ENCODE measurements at regions not wholly inside any gene's neighbourhood (a gene's known extent, or its start where the extent isn't known, plus 50 kb on each side); places are given as distances from the start of the nearest gene placed in this dataset.

DNA sequence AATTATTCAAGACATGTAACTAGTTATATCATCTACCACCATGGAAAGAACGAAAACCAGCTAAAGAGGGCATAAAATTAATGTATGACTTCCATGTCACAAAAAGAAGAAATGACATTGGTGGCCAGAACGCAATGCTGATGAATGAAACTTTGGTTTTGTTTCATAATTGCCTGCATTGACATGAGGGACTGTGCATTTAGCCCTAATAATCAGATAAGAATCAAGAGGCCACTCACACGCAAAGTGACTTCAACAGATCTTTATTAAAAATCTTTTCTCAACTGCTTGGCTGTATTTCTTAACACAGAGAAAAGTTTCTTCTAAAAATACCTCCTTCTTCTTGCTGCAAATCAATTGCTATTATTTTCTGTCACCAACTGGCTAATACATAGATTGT lies 184.7 kb upstream of the RUNX1 start:
- H3K27me3 ChIP-seq (replicated peaks; ENCODE audit: insufficient read depth): no peaks in the 10 kb centered on the region
- no peaks in the 10 kb centered on the region for H4K20me1 ChIP-seq (ENCODE audit: insufficient read depth)
- peaks cover 12% of the 10 kb centered on the region for H3K4me1 ChIP-seq (ENCODE audit: insufficient read depth)
- in situ Hi-C loops (cut with MboI): no loop called here
- TF ChIP-seq EZH2 (IDR thresholded peaks at IDR 0.05; ENCODE audit: insufficient read depth, poor library complexity, severe bottlenecking) (no peak), EZH2phosphoT487 (IDR thresholded peaks at IDR 0.05; ENCODE audit: insufficient read depth, low read depth) (no peak)
- no peak for DNase-seq
- no peaks in the 10 kb centered on the region for H3F3A ChIP-seq (ENCODE audit: insufficient read depth)
- no peaks in the 10 kb centered on the region for H3K9me2 ChIP-seq (ENCODE audit: insufficient read depth)
- no peak overlapping the region for H3K4me2 ChIP-seq (ENCODE audit: unreplicated experiment)
- no peaks in the 10 kb centered on the region for H3K9me3 ChIP-seq (ENCODE audit: low read depth)
- WGBS, 2 experiments (ENCODE audit: low coverage in 1 of 2, low lambda C conversion rate in 2 of 2, missing lambda C conversion rate in 2 of 2): 97 to 98% methylated on average over 3 of the region's 3 CpGs
- no peak overlapping the region for H2AFZ ChIP-seq
- no peaks in the 10 kb centered on the region for H3K36me3 ChIP-seq (ENCODE audit: low read depth)
- H3K4me3 ChIP-seq: no peak overlapping the region
- H3K79me2 ChIP-seq (ENCODE audit: insufficient read depth): no peaks in the 10 kb centered on the region
- no peak overlapping the region for H3K9ac ChIP-seq
- H3K27ac ChIP-seq: no peak overlapping the region

- H3K9me3 ChIP-seq (ENCODE audit: low read depth): no peaks in the 10 kb centered on the region
- H3K9ac ChIP-seq: no peak overlapping the region
- no peak overlapping the region for H3K27ac ChIP-seq
- H3K9me2 ChIP-seq (ENCODE audit: insufficient read depth): no peaks in the 10 kb centered on the region
- no peak overlapping the region; the same call in 1 of the 2 replicates for H2AFZ ChIP-seq
- H3K4me3 ChIP-seq: no peak overlapping the region
- no peaks in the 10 kb centered on the region for H3K27me3 ChIP-seq (replicated peaks; ENCODE audit: insufficient read depth)
- peak; percentile 75 for DNase-seq
- no peaks in the 10 kb centered on the region for H3K36me3 ChIP-seq (ENCODE audit: low read depth)
- H3K4me2 ChIP-seq (ENCODE audit: unreplicated experiment): peak overlapping the region; percentile 20
- peaks cover 12% of the 10 kb centered on the region for H3K4me1 ChIP-seq (ENCODE audit: insufficient read depth)
- 41 to 44% methylated on average over 11 of the region's 11 CpGs for WGBS, 2 experiments (ENCODE audit: low coverage in 1 of 2, low lambda C conversion rate in 2 of 2, missing lambda C conversion rate in 2 of 2)
- no peaks in the 10 kb centered on the region for H3F3A ChIP-seq (ENCODE audit: insufficient read depth)
- H4K20me1 ChIP-seq (ENCODE audit: insufficient read depth): no peaks in the 10 kb centered on the region
- TF ChIP-seq EZH2phosphoT487 (IDR thresholded peaks at IDR 0.05; ENCODE audit: insufficient read depth, low read depth) (no peak), EZH2 (IDR thresholded peaks at IDR 0.05; ENCODE audit: insufficient read depth, poor library complexity, severe bottlenecking) (no peak)
- H3K79me2 ChIP-seq (ENCODE audit: insufficient read depth): no peaks in the 10 kb centered on the region
- in situ Hi-C loops (cut with MboI): no loop called here
Observed at GRCh38 chr21:35232545-35233176, 183.6 kb upstream of the RUNX1 start.

DNA sequence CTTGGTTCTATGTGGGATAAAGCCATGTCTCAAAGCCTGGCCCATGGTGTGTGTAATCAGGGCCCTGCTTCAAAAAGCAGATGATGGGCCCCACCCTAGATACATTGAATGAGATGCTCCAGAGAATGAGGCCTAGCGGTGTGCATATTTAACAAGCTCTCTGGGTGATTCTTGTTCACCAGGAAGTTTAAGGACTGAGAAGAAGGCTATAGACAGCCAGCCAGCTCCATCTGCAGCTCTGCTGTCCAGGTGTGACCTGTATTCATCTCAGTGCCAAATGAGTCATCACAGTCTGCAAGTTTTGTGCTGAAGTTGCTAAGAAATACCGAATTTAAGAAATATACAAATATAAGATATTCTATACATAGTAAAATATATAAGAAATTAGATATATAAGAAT lies 182.0 kb upstream of the RUNX1 start:
- H3K4me3 ChIP-seq: no peak overlapping the region
- H3K9me2 ChIP-seq (ENCODE audit: insufficient read depth): no peaks in the 10 kb centered on the region
- H3F3A ChIP-seq (ENCODE audit: insufficient read depth): no peaks in the 10 kb centered on the region
- H3K4me2 ChIP-seq (ENCODE audit: unreplicated experiment): no peak overlapping the region
- no peaks in the 10 kb centered on the region for H4K20me1 ChIP-seq (ENCODE audit: insufficient read depth)
- no peaks in the 10 kb centered on the region for H3K36me3 ChIP-seq (ENCODE audit: low read depth)
- DNase-seq: no peak
- no peaks in the 10 kb centered on the region for H3K9me3 ChIP-seq (ENCODE audit: low read depth)
- no peak overlapping the region for H2AFZ ChIP-seq
- in situ Hi-C loops (cut with MboI): no loop called here
- H3K4me1 ChIP-seq (ENCODE audit: insufficient read depth): peaks cover 16% of the 10 kb centered on the region
- TF ChIP-seq EZH2phosphoT487 (IDR thresholded peaks at IDR 0.05; ENCODE audit: insufficient read depth, low read depth) (no peak), EZH2 (IDR thresholded peaks at IDR 0.05; ENCODE audit: insufficient read depth, poor library complexity, severe bottlenecking) (no peak)
- 83 to 88% methylated on average over 2 of the region's 2 CpGs for WGBS, 2 experiments (ENCODE audit: low coverage in 1 of 2, low lambda C conversion rate in 2 of 2, missing lambda C conversion rate in 2 of 2)
- no peak overlapping the region for H3K9ac ChIP-seq
- H3K27ac ChIP-seq: no peak overlapping the region
- H3K79me2 ChIP-seq (ENCODE audit: insufficient read depth): no peaks in the 10 kb centered on the region
- no peaks in the 10 kb centered on the region for H3K27me3 ChIP-seq (replicated peaks; ENCODE audit: insufficient read depth)

DNA sequence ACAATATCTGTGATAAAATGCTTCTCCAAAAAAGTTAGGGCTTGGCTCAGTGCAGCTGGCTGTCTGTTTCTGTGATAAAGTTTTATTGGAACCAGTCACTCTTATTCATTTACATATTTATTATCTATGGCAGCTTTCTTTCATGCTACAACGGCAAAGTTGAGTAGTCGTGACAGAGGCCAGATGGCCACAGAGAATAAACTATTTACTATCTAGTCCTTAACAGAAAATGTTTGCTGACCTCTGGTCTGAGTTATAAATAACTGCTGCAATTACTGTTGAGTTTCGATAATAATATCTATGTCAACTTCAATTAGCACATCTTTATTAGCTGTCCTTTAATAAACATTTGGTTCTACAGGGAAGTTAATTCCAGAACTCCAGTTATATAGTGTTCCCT lies 180.2 kb upstream of the RUNX1 start:
- no peaks in the 10 kb centered on the region for H4K20me1 ChIP-seq (ENCODE audit: insufficient read depth)
- TF ChIP-seq EZH2phosphoT487 (IDR thresholded peaks at IDR 0.05; ENCODE audit: insufficient read depth, low read depth): no peak
- TF ChIP-seq EZH2 (IDR thresholded peaks at IDR 0.05; ENCODE audit: insufficient read depth, poor library complexity, severe bottlenecking): no peak
- H3K9ac ChIP-seq: no peak overlapping the region
- no peaks in the 10 kb centered on the region for H3K9me2 ChIP-seq (ENCODE audit: insufficient read depth)
- H3K27ac ChIP-seq: no peak overlapping the region
- H2AFZ ChIP-seq: no peak overlapping the region
- no peaks in the 10 kb centered on the region for H3F3A ChIP-seq (ENCODE audit: insufficient read depth)
- no peaks in the 10 kb centered on the region for H3K79me2 ChIP-seq (ENCODE audit: insufficient read depth)
- peaks cover 18% of the 10 kb centered on the region for H3K4me1 ChIP-seq (ENCODE audit: insufficient read depth)
- H3K36me3 ChIP-seq (ENCODE audit: low read depth): no peaks in the 10 kb centered on the region
- no peaks in the 10 kb centered on the region for H3K27me3 ChIP-seq (replicated peaks; ENCODE audit: insufficient read depth)
- no peak overlapping the region for H3K4me3 ChIP-seq
- H3K4me2 ChIP-seq (ENCODE audit: unreplicated experiment): no peak overlapping the region
- in situ Hi-C loops (cut with MboI): no loop called here
- H3K9me3 ChIP-seq (ENCODE audit: low read depth): no peaks in the 10 kb centered on the region
- DNase-seq: no peak
- 91 to 92% methylated on average over 3 of the region's 3 CpGs for WGBS, 2 experiments (ENCODE audit: low coverage in 1 of 2, low lambda C conversion rate in 2 of 2, missing lambda C conversion rate in 2 of 2)

DNA sequence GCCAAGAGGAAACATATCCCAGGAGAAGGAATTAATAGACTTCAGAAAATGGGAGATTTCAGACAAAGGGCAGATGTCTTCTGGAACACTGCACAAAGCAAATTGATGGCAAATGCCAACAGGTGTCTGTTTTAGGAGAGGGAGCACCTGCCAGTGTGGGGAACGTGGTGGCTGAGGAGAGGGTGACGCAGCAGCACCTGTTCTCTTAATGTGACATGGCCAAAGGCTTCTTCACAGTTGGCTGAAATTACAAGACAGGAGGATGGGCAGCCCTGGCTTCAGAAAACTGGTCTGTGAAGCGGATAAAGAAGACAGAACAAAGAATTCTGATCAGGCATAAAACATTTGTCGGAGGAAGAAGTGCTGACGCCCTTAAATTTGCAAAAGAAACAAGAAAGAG lies 178.7 kb upstream of the RUNX1 start:
- no peak overlapping the region for H3K4me3 ChIP-seq
- no peak for TF ChIP-seq EZH2phosphoT487 (IDR thresholded peaks at IDR 0.05; ENCODE audit: insufficient read depth, low read depth)
- TF ChIP-seq EZH2 (IDR thresholded peaks at IDR 0.05; ENCODE audit: insufficient read depth, poor library complexity, severe bottlenecking): no peak

More for the DNA sequence above, 178.7 kb upstream of the RUNX1 start:
- Histone ChIP-seq H3K27ac (no peak overlapping the region), H2AFZ (no peak overlapping the region), H3K36me3 (ENCODE audit: low read depth) (no peaks in the 10 kb centered on the region), H3K79me2 (ENCODE audit: insufficient read depth) (no peaks in the 10 kb centered on the region), H3K4me2 (ENCODE audit: unreplicated experiment) (no peak overlapping the region), H3K4me1 (ENCODE audit: insufficient read depth) (peaks cover 15% of the 10 kb centered on the region), H3K27me3 (replicated peaks; ENCODE audit: insufficient read depth) (no peaks in the 10 kb centered on the region), H3K9ac (no peak overlapping the region), H3K9me2 (ENCODE audit: insufficient read depth) (no peaks in the 10 kb centered on the region), H3F3A (ENCODE audit: insufficient read depth) (no peaks in the 10 kb centered on the region), H4K20me1 (ENCODE audit: insufficient read depth) (no peaks in the 10 kb centered on the region), H3K9me3 (ENCODE audit: low read depth) (no peaks in the 10 kb centered on the region)
- in situ Hi-C loops (cut with MboI): no loop called here
- 88 to 91% methylated on average over 5 of the region's 5 CpGs for WGBS, 2 experiments (ENCODE audit: low coverage in 1 of 2, low lambda C conversion rate in 2 of 2, missing lambda C conversion rate in 2 of 2)
- no peak for DNase-seq
